SK-MEL-5 (cell line): ENCODE measurements at regions not wholly inside any gene's neighbourhood (a gene's known extent, or its start where the extent isn't known, plus 50 kb on each side); places are given as distances from the start of the nearest gene placed in this dataset.
"Not testable (repeated sequence)": the region's sequence is repeated elsewhere in the genome, so short reads cannot be mapped to it uniquely, and the experiment has no call there.

ENCODE experiments used
- DNase-seq: peaks from one replicate; pipeline ENCODE4 v3.0.0-alpha.2; 2016; ENCODE audit warnings: low read depth, low spot score
- in situ Hi-C: cut with HindIII; loops from 2 replicates; pipeline ENCODE4 v1.10.0; 2016; ENCODE audit warnings: low sequenced_read_pairs, high pct_unique_total_duplicates, low pct_unique_long_range_greater_than_20kb

DNA sequence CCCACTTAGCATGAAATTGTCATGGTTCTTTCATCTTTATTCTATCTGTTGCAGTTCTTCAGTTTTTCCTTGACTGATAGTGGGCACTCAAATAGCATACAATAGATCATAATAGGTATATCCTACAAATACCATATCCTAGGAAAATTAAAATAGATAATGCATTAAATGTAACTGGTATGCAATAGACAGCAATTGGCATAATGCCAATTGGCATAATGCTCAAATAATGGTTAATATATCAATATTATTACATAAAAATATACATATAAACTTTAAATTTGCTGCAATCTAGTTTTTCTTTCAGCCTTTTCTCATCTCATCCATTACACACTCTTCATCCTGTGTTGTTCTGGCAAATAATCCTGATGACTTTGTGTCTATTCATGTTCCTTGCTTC is 814.6 kb upstream of the TMPRSS15 start:
- no peak for DNase-seq
- in situ Hi-C loops: no loop called here

DNA sequence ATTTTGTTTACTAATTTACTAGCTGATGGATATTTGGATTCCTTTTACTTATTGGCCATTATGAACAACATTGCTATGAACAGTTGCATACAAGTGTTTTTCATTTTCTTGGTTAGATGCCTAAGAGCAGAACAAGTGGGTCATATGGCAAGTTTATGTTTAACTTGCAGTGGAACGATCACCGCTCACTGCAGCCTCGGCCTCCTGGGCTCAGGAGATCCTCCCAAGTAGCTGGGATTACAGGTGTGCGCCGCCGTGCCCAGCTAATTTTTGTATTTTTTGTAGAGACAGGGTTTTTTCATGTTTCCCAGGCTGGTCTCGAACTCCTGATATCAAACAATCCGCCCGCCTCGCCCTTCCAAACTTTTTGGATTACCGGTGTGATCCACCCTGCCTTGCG is 820.5 kb upstream of the TMPRSS15 start:
- in situ Hi-C loops: no loop called here
- DNase-seq: no peak

DNA sequence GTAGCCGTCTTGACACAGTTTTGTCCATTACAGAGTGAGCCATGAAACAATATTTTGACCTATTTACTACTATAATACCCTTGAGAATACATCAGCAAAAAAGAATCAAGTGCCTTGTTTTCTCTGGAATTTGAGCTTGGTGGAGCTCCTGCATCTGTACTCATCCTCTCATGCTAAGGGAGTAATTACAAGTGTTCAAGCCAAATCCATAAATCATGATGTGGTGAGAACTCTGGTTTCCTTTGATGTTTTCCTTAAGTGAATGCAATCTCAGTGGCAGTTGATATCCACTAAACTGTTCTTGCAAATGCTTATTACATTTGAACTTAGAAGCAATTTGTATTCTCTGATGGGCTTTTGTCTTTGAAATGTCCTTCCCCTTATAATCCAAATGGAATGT is 824.6 kb upstream of the TMPRSS15 start:
- in situ Hi-C loops: no loop called here
- no peak for DNase-seq

DNA sequence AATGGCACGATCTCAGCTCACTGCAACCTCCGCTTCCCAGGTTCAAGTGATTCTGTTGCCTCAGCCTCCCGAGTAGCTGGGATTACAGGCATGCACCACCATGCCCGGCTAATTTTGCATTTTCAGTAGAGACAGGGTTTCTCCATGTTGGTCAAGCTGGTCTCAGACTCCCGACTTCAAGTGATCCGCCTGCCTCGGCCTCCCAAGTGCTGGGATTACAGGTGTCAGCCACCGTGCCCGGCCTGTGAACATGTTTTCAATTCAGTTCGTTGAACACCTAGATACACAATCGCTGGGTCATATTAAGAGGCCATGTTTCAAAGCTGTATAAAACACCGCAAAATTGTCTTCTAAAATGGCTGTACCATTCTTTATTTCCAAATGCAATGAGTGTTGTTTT is 830.3 kb upstream of the TMPRSS15 start:
- DNase-seq, in situ Hi-C loops: not testable (repeated sequence)

DNA sequence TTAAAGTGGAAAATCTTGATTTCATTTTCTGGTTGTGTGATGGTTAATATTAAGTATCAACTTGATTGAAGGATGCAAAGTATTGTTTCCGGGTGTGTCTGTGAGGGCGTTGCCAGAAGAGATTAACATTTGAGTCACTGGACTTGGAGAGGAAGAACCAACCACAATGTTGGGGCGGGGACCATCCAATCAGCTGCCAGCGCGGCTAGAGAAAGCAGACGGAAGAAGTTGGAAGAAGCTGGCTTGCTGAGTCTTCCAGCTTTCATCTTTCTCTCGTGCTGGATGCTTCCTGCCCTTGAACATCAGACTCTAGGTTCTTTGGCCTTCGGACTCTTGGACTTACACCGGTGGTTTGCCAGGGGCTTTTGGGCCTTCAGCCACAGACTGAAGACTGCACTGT is 832.6 kb upstream of the TMPRSS15 start:
- in situ Hi-C loops: no loop called here
- no peak for DNase-seq

DNA sequence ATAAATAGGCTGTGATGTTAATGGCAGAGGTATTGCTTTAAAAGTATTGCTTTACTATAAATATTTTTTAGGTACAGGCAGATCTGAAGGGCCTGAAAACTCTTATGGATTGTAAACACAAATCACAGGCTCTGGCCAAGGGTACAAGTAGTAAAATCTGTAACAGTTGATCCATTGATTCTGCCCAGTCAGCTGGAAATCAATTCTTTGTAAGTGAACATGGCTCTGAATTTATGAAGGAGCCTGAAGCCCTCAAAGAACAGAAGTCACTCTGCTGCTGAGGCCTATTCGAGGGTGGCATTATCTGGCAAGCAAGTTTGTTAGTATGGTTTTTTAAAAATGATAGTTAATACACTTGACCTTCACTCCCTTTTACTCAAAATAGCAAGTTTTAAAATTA is 834.0 kb upstream of the TMPRSS15 start:
- DNase-seq: no peak
- in situ Hi-C loops: no loop called here

DNA sequence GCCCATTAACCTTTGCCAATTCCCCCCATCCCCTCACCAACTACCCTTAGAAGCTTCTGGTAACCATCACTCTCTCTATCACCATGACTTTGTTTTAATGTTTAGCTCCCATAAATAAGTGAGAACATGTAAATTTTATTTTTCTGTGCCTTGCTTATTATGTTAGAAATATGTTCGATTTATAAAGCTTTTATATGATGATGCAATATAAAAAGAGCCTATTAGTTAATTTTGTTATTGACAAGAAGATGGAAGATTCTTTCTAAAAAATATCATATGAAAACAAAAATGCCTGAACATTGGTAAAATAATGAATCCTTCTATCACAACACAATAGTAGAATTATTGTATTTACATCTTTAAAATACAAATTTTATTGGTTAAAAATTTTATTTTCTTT is 836.1 kb upstream of the TMPRSS15 start:
- in situ Hi-C loops: no loop called here
- no peak for DNase-seq

DNA sequence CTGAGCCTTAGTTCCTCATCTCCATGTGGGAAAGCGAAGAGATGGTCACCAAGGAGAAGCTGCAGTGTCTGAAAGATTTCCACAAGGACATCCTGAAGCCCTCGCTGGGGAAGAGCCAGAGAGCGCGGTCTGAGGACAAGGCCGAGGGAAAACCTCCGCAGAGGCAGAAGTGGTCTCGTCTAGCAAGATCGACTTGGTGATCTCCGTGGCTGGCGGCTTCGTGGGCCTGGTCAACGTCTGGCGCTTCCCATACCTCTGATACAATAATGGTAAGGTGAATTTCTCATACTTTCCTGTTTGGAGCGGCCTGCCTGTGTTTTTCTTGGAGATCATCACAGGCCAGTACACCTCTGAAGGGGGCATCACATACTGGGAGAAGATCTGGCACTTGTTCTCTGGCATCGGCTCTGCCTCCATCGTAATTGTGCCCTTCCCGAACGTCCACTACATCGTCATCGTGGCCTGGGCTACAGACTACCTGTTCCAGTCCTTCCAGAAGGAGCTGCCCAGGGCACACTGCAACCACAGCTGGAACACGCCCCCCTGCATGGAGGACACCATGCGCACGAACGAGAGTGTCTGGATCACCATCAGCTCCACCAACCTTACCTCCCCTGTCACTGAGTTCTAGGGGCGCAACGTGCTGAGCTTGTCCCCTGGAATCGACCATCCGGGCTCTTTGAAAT is 841.1 kb upstream of the TMPRSS15 start:
- in situ Hi-C loops: no loop called here
- no peak for DNase-seq

DNA sequence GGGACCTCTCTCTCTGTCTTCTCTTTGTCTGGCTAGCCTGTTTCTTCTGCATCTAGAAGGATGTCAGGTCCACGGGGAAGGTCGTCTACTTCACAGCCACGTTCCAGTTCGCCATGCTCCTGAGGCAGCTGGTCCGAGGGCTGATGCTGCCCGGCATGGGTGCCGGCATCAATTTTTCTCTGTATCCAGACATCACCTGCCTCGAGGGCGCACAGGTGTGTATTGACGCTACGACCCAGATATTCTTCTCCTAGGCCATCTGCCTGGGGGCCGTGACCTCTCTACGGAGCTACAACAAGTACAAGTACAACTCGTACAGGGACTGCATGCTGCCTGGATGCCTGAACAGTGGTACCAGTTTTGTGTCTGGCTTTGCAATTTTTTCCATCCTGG is 841.6 kb upstream of the TMPRSS15 start:
- in situ Hi-C loops: no loop called here
- no peak for DNase-seq

DNA sequence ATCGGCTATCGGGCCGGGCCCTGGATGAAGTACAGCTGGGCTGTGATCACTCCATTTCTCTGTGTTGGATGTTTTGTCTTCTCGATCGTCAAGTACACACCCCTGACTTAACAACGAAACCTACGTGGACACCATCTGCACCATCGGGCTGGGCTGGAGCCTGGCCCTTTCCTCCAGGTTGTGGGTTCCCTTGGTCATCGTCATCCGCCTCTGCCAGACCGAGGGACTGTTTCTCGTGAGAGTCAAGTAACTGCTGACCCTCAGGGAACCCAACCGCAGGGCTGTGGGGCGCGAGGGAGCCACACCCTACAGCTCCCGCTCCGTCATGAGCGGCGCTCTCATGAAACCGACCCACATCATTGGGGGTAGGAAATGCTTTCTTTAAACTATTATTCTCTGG is 842.4 kb upstream of the TMPRSS15 start:
- in situ Hi-C loops: no loop called here
- DNase-seq: no peak

DNA sequence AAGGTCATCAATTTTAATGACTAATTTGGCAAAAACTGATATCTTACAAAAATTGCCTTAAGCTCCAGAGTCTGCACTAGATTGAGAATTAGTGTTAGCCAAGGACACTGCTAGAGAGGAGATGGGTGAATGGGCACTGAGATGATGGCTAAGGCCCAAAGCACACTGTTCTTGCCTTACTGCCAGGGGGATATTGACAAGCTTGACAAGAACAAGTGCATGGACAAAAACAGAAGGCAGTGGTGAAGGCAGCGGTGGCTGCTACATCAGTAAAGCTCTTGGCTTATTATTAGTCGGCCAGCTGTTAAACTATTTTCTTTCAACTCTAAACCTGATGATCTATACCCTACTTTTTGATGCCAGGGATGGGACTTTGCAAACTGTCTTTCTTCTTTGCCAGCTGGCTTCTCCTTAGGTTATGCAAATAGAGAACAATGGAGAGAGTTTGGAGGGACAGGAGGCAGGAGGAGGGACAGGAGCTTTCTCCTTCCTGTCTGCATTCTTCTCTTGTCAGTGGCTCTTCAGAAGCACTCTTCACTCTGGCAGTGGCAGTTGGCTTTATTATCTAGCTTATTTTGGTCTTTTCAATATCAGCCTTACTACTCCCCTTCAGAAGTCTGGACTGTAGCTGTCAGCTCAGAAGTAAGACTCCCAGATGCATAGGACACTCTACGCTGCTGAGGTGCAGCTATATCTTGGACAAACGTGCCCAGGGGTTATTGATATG is 853.5 kb upstream of the TMPRSS15 start:
- in situ Hi-C loops: no loop called here
- DNase-seq: no peak

DNA sequence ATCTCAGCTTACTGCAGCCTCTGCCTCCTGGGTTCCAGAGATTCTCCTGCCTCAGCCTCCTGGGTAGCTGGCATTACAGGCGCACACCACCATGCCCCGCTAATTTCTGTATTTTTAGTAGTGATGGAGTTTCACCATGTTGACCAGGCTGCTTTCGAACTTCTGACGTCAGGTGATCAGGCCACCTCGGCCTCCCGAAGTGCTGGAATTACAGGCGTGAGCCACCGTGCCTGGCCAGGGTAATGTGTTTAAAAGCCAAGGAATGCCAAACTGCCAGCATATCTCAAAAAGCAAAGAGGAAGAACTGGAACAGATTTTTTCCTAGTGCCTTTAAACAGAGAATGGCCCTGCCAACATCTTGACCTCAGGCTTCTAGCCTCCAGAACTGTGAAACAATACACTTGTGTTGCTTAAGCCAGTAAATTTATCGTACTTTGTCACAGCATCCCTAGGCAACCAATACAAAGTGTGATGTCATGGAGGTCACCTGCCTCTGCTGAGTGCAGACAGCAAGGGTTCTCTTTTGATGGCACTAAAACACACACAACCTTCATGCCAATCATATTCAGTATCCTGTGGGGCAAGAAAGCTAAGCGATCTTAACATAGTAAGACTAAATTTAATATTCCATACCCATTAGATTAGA is 858.3 kb upstream of the TMPRSS15 start:
- no peak for DNase-seq
- in situ Hi-C loops: no loop called here

DNA sequence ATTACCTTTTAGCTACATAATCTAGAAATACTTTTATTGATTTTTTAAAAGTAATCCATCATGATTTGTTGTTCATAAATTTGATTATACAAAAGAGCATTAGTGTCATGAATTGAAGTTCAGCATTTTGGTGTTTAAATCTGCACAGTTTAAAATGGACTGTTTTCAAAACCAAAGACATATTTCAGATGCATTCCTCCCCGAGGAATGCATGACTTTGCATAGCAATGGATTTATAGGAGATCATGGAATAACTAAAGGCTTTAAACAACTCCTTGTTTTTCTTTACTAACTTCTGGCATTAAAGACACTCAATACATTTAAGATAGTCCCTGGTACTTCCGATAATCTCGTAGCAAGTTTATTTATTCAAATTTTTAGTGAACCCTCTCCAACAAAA is 863.1 kb upstream of the TMPRSS15 start:
- DNase-seq: no peak

DNA sequence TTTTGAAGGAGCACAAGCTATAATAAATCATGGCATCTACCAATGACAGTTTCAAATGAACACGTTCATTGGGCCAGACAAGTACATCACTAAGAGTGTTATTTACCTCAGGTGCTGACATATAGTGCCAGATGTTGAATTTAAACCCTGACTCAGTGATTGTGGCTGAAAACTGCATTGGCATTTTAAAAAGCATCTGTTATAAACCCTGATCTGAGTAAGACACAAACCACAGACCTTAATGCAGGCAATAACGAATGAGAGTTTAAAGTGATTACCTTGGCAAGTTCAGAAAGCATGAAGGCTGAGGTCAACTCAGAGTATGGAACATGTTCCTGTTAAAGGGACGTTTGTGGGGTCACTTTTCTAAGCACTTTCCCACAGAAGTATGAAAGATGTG is 865.1 kb upstream of the TMPRSS15 start:
- in situ Hi-C loops: no loop called here

More for the DNA sequence above, 863.1 kb upstream of the TMPRSS15 start:
- in situ Hi-C loops: no loop called here

DNA sequence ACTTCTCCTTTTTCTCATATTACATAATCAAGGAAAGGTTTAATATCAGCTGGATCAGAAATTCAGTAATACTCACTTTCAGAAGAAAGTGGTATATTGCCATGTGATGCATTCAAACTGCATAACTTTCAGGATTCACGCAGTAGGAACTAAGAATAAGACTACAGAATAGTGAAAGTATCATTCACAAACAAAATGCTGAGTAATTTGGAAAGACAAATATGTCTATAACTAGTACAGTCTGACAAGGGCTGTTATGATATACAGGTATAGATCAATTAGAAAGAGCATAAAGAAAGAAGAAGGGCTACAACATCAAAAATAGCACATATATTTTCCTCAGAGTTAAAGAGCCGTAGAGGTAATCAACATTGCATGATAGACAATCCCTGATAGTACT is 871.5 kb upstream of the TMPRSS15 start:
- in situ Hi-C loops: no loop called here
- DNase-seq: no peak

More for the DNA sequence above, 865.1 kb upstream of the TMPRSS15 start:
- DNase-seq: no peak

DNA sequence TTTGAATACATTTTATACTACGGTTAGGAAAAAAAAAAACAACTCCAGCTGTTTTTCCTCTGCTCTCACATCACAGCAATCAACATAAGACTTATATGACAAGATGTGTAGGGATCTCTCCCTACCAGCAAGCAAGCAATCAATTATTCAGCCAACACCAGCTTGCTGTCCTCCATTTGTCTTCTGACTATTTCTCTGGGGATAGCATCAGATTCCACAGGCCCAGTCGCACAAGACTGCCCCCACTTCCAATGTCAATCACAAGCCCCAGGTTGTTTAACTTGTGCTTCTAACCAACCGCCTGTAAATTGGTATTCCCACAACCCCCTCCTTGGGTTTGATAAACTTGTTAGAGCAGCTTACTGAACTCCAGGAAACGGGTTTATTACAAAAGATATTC is 873.1 kb upstream of the TMPRSS15 start:
- DNase-seq: no peak

DNA sequence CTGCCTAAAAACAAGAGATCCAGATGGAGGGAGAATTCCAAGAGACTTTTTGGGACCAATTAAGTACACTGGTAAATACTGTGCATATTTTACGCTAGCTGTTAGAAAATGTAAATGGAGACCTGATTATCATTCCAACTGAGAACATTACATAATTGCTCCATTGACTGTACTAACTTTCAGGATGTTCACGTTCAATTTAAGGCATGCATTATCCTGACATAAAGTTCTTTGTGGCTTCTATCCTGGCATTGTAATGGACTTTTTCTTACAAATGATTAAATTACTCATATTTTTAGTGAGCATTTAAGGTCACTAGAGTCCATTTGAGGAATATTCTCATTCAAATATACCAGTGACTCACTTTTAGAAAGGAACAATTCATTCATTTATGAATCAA is 883.3 kb upstream of the TMPRSS15 start:
- in situ Hi-C loops: no loop called here
- DNase-seq: no peak

More for the DNA sequence above, 873.1 kb upstream of the TMPRSS15 start:
- in situ Hi-C loops: no loop called here

DNA sequence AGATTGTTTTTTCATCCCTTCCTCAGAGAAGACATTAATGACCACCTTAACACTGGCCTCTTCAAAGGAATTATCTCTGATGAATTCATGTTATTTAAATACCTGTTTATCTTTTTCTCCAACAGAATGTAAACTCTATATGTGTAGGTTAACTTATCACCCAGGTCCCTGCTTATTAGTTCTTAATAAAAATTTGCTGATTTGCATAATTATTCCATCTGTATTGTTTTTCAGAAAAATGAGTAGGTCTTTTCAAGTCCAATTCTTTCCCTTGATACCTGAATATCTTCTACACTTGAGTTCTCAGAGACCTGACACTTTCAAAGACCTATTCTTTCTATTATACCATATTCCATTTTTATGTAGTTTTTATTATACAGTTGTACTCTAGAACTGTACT is 886.7 kb upstream of the TMPRSS15 start:
- no peak for DNase-seq
- in situ Hi-C loops: no loop called here

DNA sequence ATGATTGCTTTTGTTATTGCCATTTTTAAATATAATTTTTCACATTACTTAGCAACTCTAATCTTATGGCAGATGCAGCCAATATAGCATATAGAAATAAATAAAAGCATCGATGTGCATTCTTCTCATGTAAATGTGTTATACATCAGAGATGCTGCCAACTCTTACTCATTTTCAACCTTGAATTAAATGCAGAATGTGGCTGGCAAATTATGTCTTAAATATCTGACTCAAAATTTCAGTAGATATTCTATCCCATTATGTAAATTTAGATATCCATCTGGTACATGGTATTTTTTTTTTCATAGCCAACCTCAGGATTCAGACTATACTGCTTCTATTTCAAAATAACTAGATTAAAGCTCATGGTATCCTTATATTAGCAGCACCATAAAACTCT is 916.7 kb upstream of the TMPRSS15 start:
- in situ Hi-C loops: no loop called here
- no peak for DNase-seq
